ENCODE measurements at regions not wholly inside any gene's neighbourhood (a gene's known extent, or its start where the extent isn't known, plus 50 kb on each side); places are given as distances from the start of the nearest gene placed in this dataset.

GRCh38 chr10:4051011-4051640 is 266.1 kb upstream of the KLF6 start:
- Mint-ChIP-seq H3K27me3 (ENCODE audit: insufficient read depth) (no peaks in the 10 kb centered on the region), H3K36me3 (ENCODE audit: low read depth) (no peaks in the 10 kb centered on the region), H3K4me1 (ENCODE audit: low read depth) (peaks cover 20% of the 10 kb centered on the region), H3K9me3 (no peaks in the 10 kb centered on the region), H3K27ac (peak overlapping the region; percentile 30; the same call in 1 of the 2 replicates), H3K4me3 (peak overlapping the region; percentile 71)
- TF ChIP-seq, protein P1, sequence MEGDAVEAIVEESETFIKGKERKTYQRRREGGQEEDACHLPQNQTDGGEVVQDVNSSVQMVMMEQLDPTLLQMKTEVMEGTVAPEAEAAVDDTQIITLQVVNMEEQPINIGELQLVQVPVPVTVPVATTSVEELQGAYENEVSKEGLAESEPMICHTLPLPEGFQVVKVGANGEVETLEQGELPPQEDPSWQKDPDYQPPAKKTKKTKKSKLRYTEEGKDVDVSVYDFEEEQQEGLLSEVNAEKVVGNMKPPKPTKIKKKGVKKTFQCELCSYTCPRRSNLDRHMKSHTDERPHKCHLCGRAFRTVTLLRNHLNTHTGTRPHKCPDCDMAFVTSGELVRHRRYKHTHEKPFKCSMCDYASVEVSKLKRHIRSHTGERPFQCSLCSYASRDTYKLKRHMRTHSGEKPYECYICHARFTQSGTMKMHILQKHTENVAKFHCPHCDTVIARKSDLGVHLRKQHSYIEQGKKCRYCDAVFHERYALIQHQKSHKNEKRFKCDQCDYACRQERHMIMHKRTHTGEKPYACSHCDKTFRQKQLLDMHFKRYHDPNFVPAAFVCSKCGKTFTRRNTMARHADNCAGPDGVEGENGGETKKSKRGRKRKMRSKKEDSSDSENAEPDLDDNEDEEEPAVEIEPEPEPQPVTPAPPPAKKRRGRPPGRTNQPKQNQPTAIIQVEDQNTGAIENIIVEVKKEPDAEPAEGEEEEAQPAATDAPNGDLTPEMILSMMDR (IDR thresholded peaks at IDR 0.05), result no peak
- DNase-seq, result no peak

- Mint-ChIP-seq H3K4me3 (no peak overlapping the region), H3K4me1 (ENCODE audit: low read depth) (peaks cover 20% of the 10 kb centered on the region), H3K9me3 (no peaks in the 10 kb centered on the region), H3K27me3 (ENCODE audit: insufficient read depth) (no peaks in the 10 kb centered on the region), H3K36me3 (ENCODE audit: low read depth) (no peaks in the 10 kb centered on the region), H3K27ac (no peak overlapping the region)
- no peak for DNase-seq
- TF ChIP-seq, protein P1 (IDR thresholded peaks at IDR 0.05), result no peak
Measured at GRCh38 chr10:4050061-4050460, 265.1 kb upstream of the KLF6 start.

DNA sequence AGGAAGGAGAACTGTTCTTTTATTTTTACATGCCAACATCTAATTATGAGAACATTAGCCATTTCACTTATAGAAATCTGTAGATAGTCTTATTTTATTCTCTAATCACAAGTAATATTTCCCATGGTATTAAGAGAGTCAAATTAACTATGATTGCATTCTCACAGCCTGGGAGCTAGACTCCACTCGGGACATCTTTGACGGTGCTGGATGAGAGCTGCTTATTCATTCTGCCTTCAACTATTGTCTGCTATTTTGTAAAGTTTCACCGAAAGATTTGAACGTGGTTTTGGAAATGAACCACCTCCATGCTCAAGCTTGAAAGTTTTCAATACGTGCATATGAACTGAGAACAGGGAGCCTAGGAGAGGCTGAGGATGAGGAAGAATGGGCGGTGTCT is 264.3 kb upstream of the KLF6 start:
- TF ChIP-seq, protein P1 (IDR thresholded peaks at IDR 0.05), result no peak
- no peak for DNase-seq
- Mint-ChIP-seq H3K4me1 (ENCODE audit: low read depth) (peaks cover 20% of the 10 kb centered on the region), H3K36me3 (ENCODE audit: low read depth) (no peaks in the 10 kb centered on the region), H3K27ac (no peak overlapping the region), H3K27me3 (ENCODE audit: insufficient read depth) (no peaks in the 10 kb centered on the region), H3K4me3 (no peak overlapping the region), H3K9me3 (no peaks in the 10 kb centered on the region)

- TF ChIP-seq, protein P1 (IDR thresholded peaks at IDR 0.05), result no peak
- Mint-ChIP-seq H3K4me3 (no peak overlapping the region), H3K27ac (no peak overlapping the region), H3K9me3 (0 out of 2 replicates have a peak, but pooled peaks cover 3% of the 10 kb centered on the region), H3K4me1 (ENCODE audit: low read depth) (peaks cover 13% of the 10 kb centered on the region), H3K36me3 (ENCODE audit: low read depth) (peaks cover 2% of the 10 kb centered on the region; the same call in 1 of the 2 replicates), H3K27me3 (ENCODE audit: insufficient read depth) (no peaks in the 10 kb centered on the region)
- no peak for DNase-seq
Measured at GRCh38 chr10:4048236-4048864, 263.3 kb upstream of the KLF6 start.

DNA sequence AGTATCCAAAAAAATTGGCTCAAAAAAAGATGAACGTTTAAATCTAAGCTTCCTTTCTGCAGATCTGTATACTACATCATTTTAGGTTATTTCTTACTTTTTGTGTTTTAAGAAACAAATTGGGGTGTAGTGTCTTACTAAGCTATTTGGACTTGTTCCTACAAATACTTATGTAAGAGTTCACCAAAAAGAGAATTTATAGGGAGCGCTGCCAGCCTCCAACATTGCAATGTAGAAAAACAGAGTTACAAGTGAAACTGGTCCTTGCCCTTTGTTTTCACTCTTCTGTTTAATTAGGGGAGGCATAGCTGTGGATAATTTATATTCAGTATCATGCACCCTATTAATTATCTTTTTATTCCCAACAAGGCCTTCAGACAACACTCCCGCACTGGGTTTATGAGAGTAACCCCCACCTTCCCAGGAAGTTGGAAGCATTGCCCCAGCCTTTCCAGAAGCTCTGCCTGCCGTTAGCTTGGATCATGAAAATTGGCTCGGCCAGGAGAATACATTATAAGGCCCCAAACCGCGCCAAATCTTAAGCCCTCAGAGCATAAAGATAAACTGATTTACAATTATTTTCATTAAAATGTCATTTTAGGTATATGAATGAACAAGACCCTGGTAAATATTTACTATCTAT is 261.8 kb upstream of the KLF6 start:
- TF ChIP-seq, protein P1 (IDR thresholded peaks at IDR 0.05), result no peak
- no peak for DNase-seq
- Mint-ChIP-seq H3K27ac (no peak overlapping the region), H3K4me1 (ENCODE audit: low read depth) (peaks cover 13% of the 10 kb centered on the region), H3K9me3 (peaks cover 18% of the 10 kb centered on the region), H3K27me3 (ENCODE audit: insufficient read depth) (no peaks in the 10 kb centered on the region), H3K36me3 (ENCODE audit: low read depth) (peaks cover 16% of the 10 kb centered on the region), H3K4me3 (no peak overlapping the region)

All from HFFc6 (cell line).